H7 (cell line): ENCODE measurements at regions not wholly inside any gene's neighbourhood (a gene's known extent, or its start where the extent isn't known, plus 50 kb on each side); places are given as distances from the start of the nearest gene placed in this dataset.
A peak's percentile ranks its signal among the peaks of the same experiment; 100 is the strongest.

Experiments used
- DNase-seq: peaks from one replicate; pipeline ENCODE4 v3.0.0; 2012
- H3K27me3 ChIP-seq: 2 replicates; pipeline ENCODE4 v1.6.0; 2011; ENCODE audit warnings: mild to moderate bottlenecking, low read length; ENCODE audit not compliant: control insufficient read depth, insufficient read depth
- H3K36me3 ChIP-seq: replicated peaks from 2 replicates; pipeline ENCODE4 v1.5.1; 2011; ENCODE audit warnings: low read length; ENCODE audit not compliant: control insufficient read depth, insufficient read depth
- H3K4me3 ChIP-seq: 2 replicates; pipeline ENCODE4 v1.5.1; 2011; ENCODE audit warnings: low read depth, mild to moderate bottlenecking, control low read depth, low read length, moderate library complexity; ENCODE audit not compliant: insufficient read depth

GRCh38 chr10:113967126-113967525, 76.5 kb upstream of the ADRB1 start:
- no peak overlapping the region for H3K4me3 ChIP-seq
- no peaks in the 10 kb centered on the region for H3K27me3 ChIP-seq
- no peak for DNase-seq

DNA sequence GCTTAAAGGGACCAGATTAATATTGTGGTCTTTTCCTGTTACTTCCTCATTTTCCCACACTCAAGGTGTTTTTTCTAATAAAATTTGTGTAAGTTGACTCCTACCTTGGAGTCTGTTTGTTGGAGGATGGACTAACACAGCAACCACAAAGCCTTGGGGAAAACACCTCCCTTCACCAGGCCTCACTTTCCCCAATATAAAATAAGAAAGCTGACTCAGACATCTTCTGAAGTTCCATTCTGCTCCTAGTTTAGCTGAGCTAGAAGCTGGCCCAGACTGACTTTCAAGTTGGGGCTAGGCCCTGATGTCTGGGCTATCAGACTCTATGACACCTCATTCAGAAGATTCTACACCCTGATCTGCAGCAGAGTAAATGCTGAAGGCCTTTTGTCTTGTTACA, 73.0 kb upstream of the ADRB1 start:
- Histone ChIP-seq H3K4me3 (no peak overlapping the region), H3K36me3 (no peaks in the 10 kb centered on the region), H3K27me3 (no peaks in the 10 kb centered on the region)
- no peak for DNase-seq

More at GRCh38 chr10:113967126-113967525, 76.5 kb upstream of the ADRB1 start:
- no peaks in the 10 kb centered on the region for H3K36me3 ChIP-seq

- no peak for DNase-seq
- no peaks in the 10 kb centered on the region for H3K36me3 ChIP-seq
- no peaks in the 10 kb centered on the region; the same call in 1 of the 2 replicates for H3K27me3 ChIP-seq
- no peak overlapping the region for H3K4me3 ChIP-seq
These were observed 72.2 kb upstream of the ADRB1 start for GRCh38 chr10:113971349-113971973.

DNA sequence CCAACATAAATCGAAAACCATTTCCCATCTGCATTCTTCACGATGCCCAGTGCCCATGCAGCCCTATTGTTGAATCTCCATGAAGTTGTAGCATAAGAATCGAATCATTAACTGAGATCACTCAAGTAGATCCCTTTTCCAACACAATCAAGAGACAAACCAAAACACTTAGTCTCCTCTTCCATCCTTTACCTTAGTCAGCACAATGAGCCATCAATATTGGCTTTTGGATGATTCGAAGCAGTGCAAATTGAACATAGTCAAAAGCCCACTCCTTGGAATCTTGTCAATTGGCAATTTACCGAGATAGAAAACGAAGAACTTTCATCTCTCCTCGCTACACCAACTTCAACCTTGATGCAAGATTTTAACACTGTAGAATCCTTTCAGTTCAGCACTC, 66.5 kb upstream of the ADRB1 start:
- H3K27me3 ChIP-seq, result no peaks in the 10 kb centered on the region; the same call in 1 of the 2 replicates
- DNase-seq, result no peak
- no peak overlapping the region for H3K4me3 ChIP-seq
- no peaks in the 10 kb centered on the region for H3K36me3 ChIP-seq

DNA sequence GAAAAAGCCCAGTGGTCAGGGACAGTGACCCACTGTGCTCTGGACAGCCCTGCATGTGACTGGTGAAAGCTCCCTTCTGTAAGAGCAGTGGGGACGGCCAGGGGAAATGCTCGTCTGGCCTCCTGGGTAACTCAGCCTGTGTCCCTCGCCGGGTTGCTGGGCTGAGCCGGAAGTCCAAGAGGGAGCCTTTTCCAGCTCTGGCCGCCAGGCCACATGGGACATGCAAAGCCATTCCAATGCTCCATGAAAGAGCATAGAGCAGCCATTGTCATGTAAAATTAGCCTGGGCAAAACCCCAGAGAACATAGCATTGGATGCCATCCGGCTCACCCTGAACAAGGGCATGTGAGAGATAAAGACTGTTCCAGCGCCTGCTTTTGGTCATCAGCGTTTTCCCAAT, 64.9 kb upstream of the ADRB1 start:
- DNase-seq, result no peak
- Histone ChIP-seq H3K4me3 (no peak overlapping the region), H3K36me3 (no peaks in the 10 kb centered on the region), H3K27me3 (no peaks in the 10 kb centered on the region; the same call in 1 of the 2 replicates)

GRCh38 chr10:113979409-113979808, 64.3 kb upstream of the ADRB1 start:
- H3K27me3 ChIP-seq, result no peaks in the 10 kb centered on the region; the same call in 1 of the 2 replicates
- H3K4me3 ChIP-seq, result no peak overlapping the region
- H3K36me3 ChIP-seq, result no peaks in the 10 kb centered on the region
- DNase-seq, result no peak

DNA sequence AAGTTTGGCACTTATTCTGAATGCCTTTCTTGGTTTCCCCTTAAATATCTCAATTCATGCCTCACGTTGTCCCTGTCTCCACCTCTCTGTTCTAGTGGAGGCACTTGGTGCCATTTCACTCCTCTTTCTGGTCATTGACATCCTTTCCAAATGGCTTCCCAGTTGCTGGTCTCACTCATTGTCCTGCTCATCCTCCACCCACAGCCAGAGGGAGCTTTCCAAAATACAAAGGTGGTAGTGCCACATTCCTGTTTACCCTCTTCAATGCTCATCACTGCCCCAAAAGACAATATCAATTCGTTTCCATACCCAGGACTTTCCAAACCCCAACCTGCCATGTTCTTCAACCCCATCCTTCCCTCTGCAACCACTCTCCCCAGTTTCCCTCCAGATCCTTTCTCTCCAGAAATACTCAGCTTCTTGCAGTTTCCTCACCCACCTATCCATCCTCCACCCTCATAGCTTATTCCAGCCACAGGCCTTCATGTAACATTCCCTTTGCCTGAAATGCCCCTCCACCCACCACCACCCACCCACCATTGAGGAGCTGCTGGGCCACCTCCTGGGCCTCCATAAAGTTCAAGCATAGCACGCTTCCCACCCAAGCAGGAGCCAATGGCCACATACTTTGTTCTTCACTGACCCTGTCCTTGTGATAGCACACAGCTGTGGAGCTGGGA, 63.1 kb upstream of the ADRB1 start:
- DNase-seq, result peak; percentile 35
- Histone ChIP-seq H3K27me3 (no peaks in the 10 kb centered on the region; the same call in 1 of the 2 replicates), H3K4me3 (no peak overlapping the region), H3K36me3 (no peaks in the 10 kb centered on the region)

DNA sequence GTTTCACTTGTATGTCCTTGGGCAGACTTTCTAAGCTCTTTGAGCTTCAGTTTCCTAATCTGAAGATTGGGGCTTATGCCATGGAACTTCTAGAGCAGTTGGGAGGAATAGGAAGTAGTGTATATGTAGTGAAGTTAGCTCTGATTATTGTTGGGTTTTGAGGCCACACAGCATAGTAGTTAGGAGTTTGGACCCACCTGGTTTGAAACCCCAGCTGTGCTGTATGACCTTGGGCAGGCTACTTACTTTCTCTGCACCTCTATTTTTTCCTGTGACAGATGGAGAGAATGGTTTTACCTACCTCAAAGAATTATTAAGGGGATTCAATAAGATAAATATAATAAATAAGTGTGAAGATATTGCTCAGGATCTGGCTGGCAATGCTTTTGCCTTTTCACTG, 61.4 kb upstream of the ADRB1 start:
- Histone ChIP-seq H3K27me3 (no peaks in the 10 kb centered on the region), H3K36me3 (no peaks in the 10 kb centered on the region), H3K4me3 (no peak overlapping the region)
- no peak for DNase-seq

GRCh38 chr10:113982769-113983168, 60.9 kb upstream of the ADRB1 start:
- no peaks in the 10 kb centered on the region for H3K27me3 ChIP-seq
- H3K36me3 ChIP-seq, result no peaks in the 10 kb centered on the region

GRCh38 chr10:113983552-113983951, 60.1 kb upstream of the ADRB1 start:
- no peak for DNase-seq

More at GRCh38 chr10:113982769-113983168, 60.9 kb upstream of the ADRB1 start:
- no peak for DNase-seq
- H3K4me3 ChIP-seq, result no peak overlapping the region

GRCh38 chr10:113985297-113985844, 58.3 kb upstream of the ADRB1 start:
- no peak for DNase-seq
- Histone ChIP-seq H3K4me3 (no peak overlapping the region), H3K36me3 (no peaks in the 10 kb centered on the region), H3K27me3 (no peaks in the 10 kb centered on the region)

More at GRCh38 chr10:113983552-113983951, 60.1 kb upstream of the ADRB1 start:
- H3K4me3 ChIP-seq, result no peak overlapping the region
- no peaks in the 10 kb centered on the region for H3K36me3 ChIP-seq
- no peaks in the 10 kb centered on the region for H3K27me3 ChIP-seq

- no peaks in the 10 kb centered on the region for H3K36me3 ChIP-seq
- no peak overlapping the region for H3K4me3 ChIP-seq
- no peaks in the 10 kb centered on the region for H3K27me3 ChIP-seq
- no peak for DNase-seq
These were observed 57.4 kb upstream of the ADRB1 start for GRCh38 chr10:113986316-113986715.

- Histone ChIP-seq H3K4me3 (no peak overlapping the region), H3K36me3 (no peaks in the 10 kb centered on the region), H3K27me3 (no peaks in the 10 kb centered on the region)
- DNase-seq, result no peak
These were observed 56.5 kb upstream of the ADRB1 start for GRCh38 chr10:113987156-113987555.

DNA sequence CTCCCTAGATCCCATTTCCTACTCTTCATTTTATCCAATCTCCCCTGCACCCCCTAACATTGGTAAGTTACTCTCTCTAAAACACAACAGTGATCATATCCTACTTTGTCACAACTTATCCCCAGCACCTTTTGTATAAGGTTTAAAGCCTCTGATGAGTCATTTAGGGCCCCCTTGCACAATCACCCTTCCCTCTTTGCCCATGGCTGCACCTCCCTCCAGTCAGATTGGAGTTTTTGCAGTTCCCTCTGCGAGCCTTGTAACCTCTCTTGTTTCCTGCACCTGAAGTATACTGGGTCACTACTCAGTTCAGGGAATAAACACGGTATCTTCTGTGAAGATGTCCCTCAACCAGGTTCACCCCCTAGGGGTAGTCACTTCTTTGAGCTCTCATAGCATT, 55.9 kb upstream of the ADRB1 start:
- no peak for DNase-seq
- Histone ChIP-seq H3K4me3 (no peak overlapping the region), H3K27me3 (no peaks in the 10 kb centered on the region), H3K36me3 (no peaks in the 10 kb centered on the region)

GRCh38 chr10:113988535-113988934, 55.1 kb upstream of the ADRB1 start:
- H3K27me3 ChIP-seq, result no peaks in the 10 kb centered on the region
- no peak overlapping the region for H3K4me3 ChIP-seq
- DNase-seq, result no peak
- no peaks in the 10 kb centered on the region for H3K36me3 ChIP-seq
